ENCODE measurements at regions not wholly inside any gene's neighbourhood (a gene's known extent, or its start where the extent isn't known, plus 50 kb on each side); places are given as distances from the start of the nearest gene placed in this dataset.

GRCh38 chr2:198214114-198214596 is 409.8 kb downstream of the PLCL1 start (continued):
- TF ChIP-seq GMEB1 (CRISPR knock-in tag; IDR thresholded peaks at IDR 0.05) = peak; percentile 72
- TF ChIP-seq ZNF263 (CRISPR knock-in tag; IDR thresholded peaks at IDR 0.05; ENCODE audit: borderline replicate concordance) = no peak
- no peak for TF ChIP-seq E2F4 (CRISPR knock-in tag; IDR thresholded peaks at IDR 0.05; ENCODE audit: low read depth)
- no peak for TF ChIP-seq RCOR1 (IDR thresholded peaks at IDR 0.05; ENCODE audit: borderline replicate concordance in 1 of 2, low read depth in 2 of 2, low read length in 2 of 2)
- TF ChIP-seq ZSCAN32 (CRISPR knock-in tag; IDR thresholded peaks at IDR 0.05) = peak; percentile 93
- TF ChIP-seq XRCC4 (IDR thresholded peaks at IDR 0.05; ENCODE audit: extremely low read depth, insufficient read depth, insufficient read length) = no peak
- 0 out of 2 replicates have a peak, but pooled peaks have one; percentile 22 for TF ChIP-seq PHB (CRISPR knock-in tag; IDR thresholded peaks at IDR 0.05)
- no peak for TF ChIP-seq KAT2B (IDR thresholded peaks at IDR 0.05; ENCODE audit: low read depth, low read length)
- no peak for TF ChIP-seq ZNF282 (CRISPR knock-in tag; IDR thresholded peaks at IDR 0.05)
- TF ChIP-seq NFYB (IDR thresholded peaks at IDR 0.05; ENCODE audit: extremely low read depth, insufficient read length) = no peak
- TF ChIP-seq, protein P1, sequence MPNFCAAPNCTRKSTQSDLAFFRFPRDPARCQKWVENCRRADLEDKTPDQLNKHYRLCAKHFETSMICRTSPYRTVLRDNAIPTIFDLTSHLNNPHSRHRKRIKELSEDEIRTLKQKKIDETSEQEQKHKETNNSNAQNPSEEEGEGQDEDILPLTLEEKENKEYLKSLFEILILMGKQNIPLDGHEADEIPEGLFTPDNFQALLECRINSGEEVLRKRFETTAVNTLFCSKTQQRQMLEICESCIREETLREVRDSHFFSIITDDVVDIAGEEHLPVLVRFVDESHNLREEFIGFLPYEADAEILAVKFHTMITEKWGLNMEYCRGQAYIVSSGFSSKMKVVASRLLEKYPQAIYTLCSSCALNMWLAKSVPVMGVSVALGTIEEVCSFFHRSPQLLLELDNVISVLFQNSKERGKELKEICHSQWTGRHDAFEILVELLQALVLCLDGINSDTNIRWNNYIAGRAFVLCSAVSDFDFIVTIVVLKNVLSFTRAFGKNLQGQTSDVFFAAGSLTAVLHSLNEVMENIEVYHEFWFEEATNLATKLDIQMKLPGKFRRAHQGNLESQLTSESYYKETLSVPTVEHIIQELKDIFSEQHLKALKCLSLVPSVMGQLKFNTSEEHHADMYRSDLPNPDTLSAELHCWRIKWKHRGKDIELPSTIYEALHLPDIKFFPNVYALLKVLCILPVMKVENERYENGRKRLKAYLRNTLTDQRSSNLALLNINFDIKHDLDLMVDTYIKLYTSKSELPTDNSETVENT (CRISPR knock-in tag; IDR thresholded peaks at IDR 0.05) = no peak
- TF ChIP-seq BRD9 (IDR thresholded peaks at IDR 0.05; ENCODE audit: low read depth, partially characterized antibody) = peak; percentile 79
- peak; percentile 95 for TF ChIP-seq HIVEP1 (CRISPR knock-in tag; IDR thresholded peaks at IDR 0.05)
- TF ChIP-seq, protein P2, sequence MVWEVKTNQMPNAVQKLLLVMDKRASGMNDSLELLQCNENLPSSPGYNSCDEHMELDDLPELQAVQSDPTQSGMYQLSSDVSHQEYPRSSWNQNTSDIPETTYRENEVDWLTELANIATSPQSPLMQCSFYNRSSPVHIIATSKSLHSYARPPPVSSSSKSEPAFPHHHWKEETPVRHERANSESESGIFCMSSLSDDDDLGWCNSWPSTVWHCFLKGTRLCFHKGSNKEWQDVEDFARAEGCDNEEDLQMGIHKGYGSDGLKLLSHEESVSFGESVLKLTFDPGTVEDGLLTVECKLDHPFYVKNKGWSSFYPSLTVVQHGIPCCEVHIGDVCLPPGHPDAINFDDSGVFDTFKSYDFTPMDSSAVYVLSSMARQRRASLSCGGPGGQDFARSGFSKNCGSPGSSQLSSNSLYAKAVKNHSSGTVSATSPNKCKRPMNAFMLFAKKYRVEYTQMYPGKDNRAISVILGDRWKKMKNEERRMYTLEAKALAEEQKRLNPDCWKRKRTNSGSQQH (CRISPR knock-in tag; IDR thresholded peaks at IDR 0.05) = peak; percentile 91; the same call in 1 of the 2 replicates
- no peak for TF ChIP-seq SMARCC2 (IDR thresholded peaks at IDR 0.05; ENCODE audit: low read depth)
- TF ChIP-seq TCF7 (IDR thresholded peaks at IDR 0.05; ENCODE audit: borderline replicate concordance) = no peak
- no peak for TF ChIP-seq ESRRA (IDR thresholded peaks at IDR 0.05; ENCODE audit: borderline replicate concordance, low read depth)
- no peak for TF ChIP-seq NR4A1 (CRISPR knock-in tag; IDR thresholded peaks at IDR 0.05)
- TF ChIP-seq NR4A1 (tag; IDR thresholded peaks at IDR 0.05) = peak; percentile 92
- TF ChIP-seq, protein P3, sequence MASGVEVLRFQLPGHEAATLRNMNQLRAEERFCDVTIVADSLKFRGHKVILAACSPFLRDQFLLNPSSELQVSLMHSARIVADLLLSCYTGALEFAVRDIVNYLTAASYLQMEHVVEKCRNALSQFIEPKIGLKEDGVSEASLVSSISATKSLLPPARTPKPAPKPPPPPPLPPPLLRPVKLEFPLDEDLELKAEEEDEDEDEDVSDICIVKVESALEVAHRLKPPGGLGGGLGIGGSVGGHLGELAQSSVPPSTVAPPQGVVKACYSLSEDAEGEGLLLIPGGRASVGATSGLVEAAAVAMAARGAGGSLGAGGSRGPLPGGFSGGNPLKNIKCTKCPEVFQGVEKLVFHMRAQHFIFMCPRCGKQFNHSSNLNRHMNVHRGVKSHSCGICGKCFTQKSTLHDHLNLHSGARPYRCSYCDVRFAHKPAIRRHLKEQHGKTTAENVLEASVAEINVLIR (CRISPR knock-in tag; IDR thresholded peaks at IDR 0.05) = 0 out of 2 replicates have a peak, but pooled peaks have one; percentile 34
- TF ChIP-seq POLR2B (IDR thresholded peaks at IDR 0.05; ENCODE audit: low read depth, partially characterized antibody) = no peak
- peak; percentile 7 to 47; a peak in 2 of 4 replicates for TF ChIP-seq MAZ (CRISPR knock-in tag; conservative IDR thresholded peaks at IDR 0.05 in 1 of 2, IDR thresholded peaks at IDR 0.05 in 1 of 2)
